ACHN (cell line): ENCODE measurements at regions not wholly inside any gene's neighbourhood (a gene's known extent, or its start where the extent isn't known, plus 50 kb on each side); places are given as distances from the start of the nearest gene placed in this dataset.
"Not testable (repeated sequence)": the region's sequence is repeated elsewhere in the genome, so short reads cannot be mapped to it uniquely, and the experiment has no call there.

Experiments
- DNase-seq: peaks from one replicate; pipeline ENCODE4 v3.0.0-alpha.2; 2015
- in situ Hi-C: cut with HindIII; loops from 2 replicates; pipeline ENCODE4 v1.10.0; 2017; ENCODE audit warnings: low sequenced_read_pairs, low pct_ligation_motif_present, low pct_unique_long_range_greater_than_20kb

- DNase-seq, result no peak
- in situ Hi-C loops, result no loop called here
Observed at GRCh38 chr3:757711-758110, 335.1 kb upstream of the CNTN6 start.

- in situ Hi-C loops, result no loop called here
- DNase-seq, result no peak
Observed at GRCh38 chr3:759106-759505, 333.7 kb upstream of the CNTN6 start.

- in situ Hi-C loops, DNase-seq: not testable (repeated sequence)
Observed at GRCh38 chr3:773433-773832, 319.4 kb upstream of the CNTN6 start.

- no peak for DNase-seq
- in situ Hi-C loops, result no loop called here
Observed at GRCh38 chr3:775178-775880, 317.5 kb upstream of the CNTN6 start.

GRCh38 chr3:780505-780904 lies 312.3 kb upstream of the CNTN6 start:
- in situ Hi-C loops, result no loop called here

GRCh38 chr3:791442-791841 lies 301.4 kb upstream of the CNTN6 start:
- DNase-seq, result no peak
- in situ Hi-C loops, result no loop called here

More at GRCh38 chr3:780505-780904, 312.3 kb upstream of the CNTN6 start:
- DNase-seq, result no peak

- in situ Hi-C loops, result no loop called here
- DNase-seq, result no peak
Observed at GRCh38 chr3:792630-793029, 300.2 kb upstream of the CNTN6 start.

GRCh38 chr3:804211-804610 lies 288.6 kb upstream of the CNTN6 start:
- in situ Hi-C loops, result no loop called here
- DNase-seq, result no peak

- in situ Hi-C loops, result no loop called here
- DNase-seq, result no peak
Observed at GRCh38 chr3:805326-805725, 287.5 kb upstream of the CNTN6 start.

- in situ Hi-C loops, result no loop called here
- no peak for DNase-seq
Observed at GRCh38 chr3:806006-806405, 286.8 kb upstream of the CNTN6 start.

GRCh38 chr3:816605-817004 lies 276.2 kb upstream of the CNTN6 start:
- in situ Hi-C loops, result no loop called here
- no peak for DNase-seq

- DNase-seq, result no peak
- in situ Hi-C loops, result no loop called here
Observed at GRCh38 chr3:834679-835078, 258.1 kb upstream of the CNTN6 start.

GRCh38 chr3:835096-835495 lies 257.7 kb upstream of the CNTN6 start:
- no peak for DNase-seq
- in situ Hi-C loops, result no loop called here

- in situ Hi-C loops, result no loop called here
- DNase-seq, result no peak
Observed at GRCh38 chr3:839981-840380, 252.8 kb upstream of the CNTN6 start.

GRCh38 chr3:851098-851790 lies 241.6 kb upstream of the CNTN6 start:
- DNase-seq, result peak; percentile 9
- in situ Hi-C loops, result no loop called here

- peak; percentile 8 for DNase-seq
- in situ Hi-C loops, result no loop called here
Observed at GRCh38 chr3:852033-852432, 240.8 kb upstream of the CNTN6 start.

GRCh38 chr3:853489-853888 lies 239.3 kb upstream of the CNTN6 start:
- in situ Hi-C loops, result no loop called here
- no peak for DNase-seq

GRCh38 chr3:859135-859534 lies 233.7 kb upstream of the CNTN6 start:
- DNase-seq, result no peak
- in situ Hi-C loops, result no loop called here

- in situ Hi-C loops, result no loop called here
- DNase-seq, result no peak
Observed at GRCh38 chr3:861721-862120, 231.1 kb upstream of the CNTN6 start.

- in situ Hi-C loops, result no loop called here
- no peak for DNase-seq
Observed at GRCh38 chr3:869269-869668, 223.6 kb upstream of the CNTN6 start.
